CD1c-positive myeloid dendritic cell (primary cell): ENCODE measurements at regions not wholly inside any gene's neighbourhood (a gene's known extent, or its start where the extent isn't known, plus 50 kb on each side); places are given as distances from the start of the nearest gene placed in this dataset.
"Not testable (repeated sequence)": the region's sequence is repeated elsewhere in the genome, so short reads cannot be mapped to it uniquely, and the experiment has no call there.

ENCODE experiments used
- DNase-seq: peaks from one replicate; pipeline ENCODE4 v3.0.0-alpha.2; 2016; ENCODE audit errors: extremely low spot score

DNA sequence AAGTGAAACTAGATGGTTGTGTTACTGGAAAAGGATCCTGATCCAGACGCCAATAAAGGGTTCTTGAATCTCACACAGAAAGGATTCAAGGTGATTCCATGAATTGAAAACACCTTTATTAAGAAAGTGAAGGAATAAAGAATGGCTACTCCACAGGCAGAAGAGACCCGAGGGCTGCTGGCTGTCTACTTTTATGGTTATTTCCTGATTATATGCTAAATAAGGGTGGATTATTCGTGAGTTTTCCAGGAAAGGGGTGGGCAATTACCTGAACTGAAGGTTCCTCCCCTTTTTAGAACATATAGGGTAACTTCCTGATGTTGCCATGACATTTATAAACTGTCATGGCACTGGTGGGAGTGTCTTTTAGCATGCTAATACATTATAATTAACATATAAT is 50.9 kb upstream of the WARS2 start:
- DNase-seq: no peak

DNA sequence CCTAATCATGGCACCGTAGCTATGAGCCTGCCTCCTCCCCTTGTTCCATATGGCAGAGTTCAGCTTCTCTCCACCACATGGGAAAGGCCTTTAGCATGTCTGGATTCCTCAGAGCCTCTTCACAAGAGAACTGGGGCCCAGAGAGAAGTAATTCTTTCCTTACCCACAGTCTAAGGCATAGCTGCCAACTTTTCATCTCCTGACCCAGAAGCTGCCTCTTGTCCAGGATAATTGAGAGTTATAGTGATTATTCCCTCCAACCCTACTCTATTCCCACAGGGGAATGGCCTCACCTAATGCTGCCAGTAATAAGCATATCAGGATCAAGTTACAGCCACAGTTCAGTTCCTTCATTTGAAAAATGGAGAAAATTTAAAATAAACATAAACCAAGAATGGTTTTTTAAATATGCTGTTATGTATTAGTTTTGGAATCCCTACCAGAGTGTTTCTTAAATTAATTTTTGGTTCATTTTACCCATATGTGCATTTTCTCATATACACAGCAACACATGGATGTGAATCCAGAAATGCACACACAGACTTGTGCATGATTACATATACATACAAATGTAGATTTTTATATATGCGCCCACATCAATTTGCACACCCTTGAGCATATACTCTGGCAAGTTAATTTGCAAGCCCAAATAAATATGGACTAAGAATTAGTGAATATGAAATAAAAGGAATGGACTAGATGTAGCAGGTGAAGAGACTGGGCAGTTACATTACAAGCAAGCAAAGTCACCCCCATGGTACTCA is 63.9 kb upstream of the WARS2 start:
- DNase-seq: no peak

DNA sequence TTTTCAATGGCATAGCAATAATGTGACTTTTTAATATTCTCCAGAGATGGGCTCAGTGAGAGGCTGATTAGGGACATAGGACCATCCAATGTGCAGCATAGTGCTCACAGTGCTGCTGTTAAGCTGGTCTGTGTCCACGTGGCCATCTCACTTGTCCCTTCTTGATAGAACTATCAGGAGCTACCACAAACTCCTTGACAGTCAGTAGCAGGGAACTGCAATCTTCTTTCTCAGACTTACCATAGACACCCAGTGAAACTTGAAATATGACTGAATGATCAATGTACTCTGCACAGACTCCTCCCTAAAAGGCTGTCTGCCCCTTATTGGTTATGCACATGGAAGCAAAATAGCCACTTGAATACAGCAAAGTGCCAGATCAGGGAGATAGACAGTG is 64.5 kb upstream of the WARS2 start:
- no peak for DNase-seq

DNA sequence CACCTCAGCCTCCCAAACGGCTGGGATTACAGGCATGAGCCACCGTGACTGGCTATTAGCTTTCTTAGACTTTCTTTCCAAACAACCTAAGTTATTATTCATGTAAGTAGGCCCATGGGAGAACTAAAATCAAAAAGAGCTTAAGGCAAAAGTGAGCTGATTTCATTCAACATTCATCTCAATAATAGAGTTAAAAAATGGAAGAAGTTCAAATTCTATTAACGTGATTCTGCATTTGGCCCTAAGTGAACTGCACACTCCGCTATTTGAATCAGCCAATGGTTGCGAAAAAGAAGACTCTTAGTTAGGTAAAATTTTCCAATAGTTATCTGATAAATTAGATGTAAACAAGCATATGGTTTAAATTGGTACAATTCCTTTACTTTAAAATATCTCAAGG is 68.6 kb upstream of the WARS2 start:
- DNase-seq: no peak

DNA sequence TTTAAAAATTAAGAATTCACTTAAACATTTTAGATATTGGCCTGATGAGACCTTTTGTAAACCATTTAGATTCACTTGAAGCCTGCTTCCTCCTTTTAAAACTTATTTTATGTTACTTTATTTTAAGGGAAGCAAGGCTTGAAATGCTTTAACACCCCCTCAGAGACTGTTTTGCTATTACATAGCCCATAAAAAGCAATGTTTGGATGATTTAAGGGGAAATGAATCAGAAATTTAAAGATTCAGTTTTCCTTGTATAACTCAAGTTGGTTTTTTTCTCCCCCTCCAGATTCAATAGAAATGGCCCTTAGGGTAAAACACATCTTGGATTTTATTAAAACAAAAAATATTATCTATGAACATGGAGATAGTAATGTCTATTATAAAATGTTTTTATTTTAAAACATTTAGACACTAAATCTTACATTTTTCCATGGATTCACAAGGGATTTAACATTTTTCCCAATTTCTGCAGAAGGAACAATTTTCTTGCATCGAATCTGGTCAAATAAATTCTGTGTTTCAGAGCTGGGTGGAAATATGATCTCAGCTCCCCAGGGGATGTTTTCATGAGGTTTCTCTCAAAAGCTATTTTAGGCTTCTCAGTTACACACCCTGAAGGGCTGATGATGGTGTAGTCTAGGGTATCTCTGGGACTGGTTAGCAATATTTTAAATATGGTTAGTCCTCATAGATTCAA is 69.3 kb upstream of the WARS2 start:
- DNase-seq: no peak

DNA sequence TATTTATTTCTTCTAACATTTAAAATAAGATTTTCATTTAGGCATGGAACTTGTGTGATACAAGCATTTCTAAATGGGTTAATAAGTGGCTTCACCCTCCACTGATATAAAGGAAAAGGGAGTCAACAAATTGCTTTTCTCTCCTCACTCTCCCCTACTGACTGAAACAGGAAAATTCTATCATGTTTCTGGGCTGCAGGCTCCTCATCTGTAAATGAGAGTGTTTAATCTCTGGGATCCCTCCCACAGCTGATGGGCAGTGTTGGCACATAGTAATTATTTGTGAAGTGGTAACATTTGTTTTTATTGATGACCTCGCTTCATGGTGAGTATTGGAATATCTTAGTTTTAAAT is 69.8 kb upstream of the WARS2 start:
- DNase-seq: no peak

DNA sequence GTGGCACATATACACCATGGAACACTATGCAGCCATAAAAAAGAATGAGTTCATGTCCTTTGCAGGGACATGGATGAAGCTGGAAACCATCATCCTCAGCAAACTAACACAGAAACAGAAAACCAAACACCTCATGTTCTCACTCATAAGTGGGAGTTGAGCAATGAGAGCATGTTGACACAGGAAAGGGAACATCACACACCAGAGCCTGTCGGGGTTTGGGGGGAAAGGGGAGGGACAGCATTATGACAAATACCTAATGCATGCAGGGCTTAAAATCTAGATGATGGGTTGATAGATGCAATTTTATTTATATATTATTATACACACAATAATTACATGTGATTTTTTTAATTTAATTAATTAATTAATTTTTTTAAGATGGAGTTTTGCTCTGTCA is 72.8 kb upstream of the WARS2 start:
- DNase-seq: not testable (repeated sequence)

DNA sequence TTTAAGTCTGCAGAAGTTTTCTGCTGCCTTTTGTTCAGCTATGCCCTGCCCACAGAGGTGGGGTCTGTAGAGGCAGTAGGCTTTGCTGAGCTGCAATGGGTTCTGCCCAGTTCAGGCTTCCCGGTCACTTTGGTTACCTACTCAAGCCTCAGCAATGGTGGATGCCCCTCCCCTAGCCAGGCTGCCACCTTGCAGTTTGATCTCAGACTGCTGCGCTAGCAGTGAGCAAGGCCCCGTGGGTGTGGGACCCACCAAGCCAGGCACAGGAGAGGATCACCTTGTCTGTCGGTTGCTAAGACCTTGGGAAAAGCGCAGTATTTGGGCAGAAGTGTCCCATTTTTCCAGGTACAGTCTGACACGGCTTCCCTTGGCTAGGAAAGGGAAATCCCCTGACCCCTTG is 74.5 kb upstream of the WARS2 start:
- not testable (repeated sequence) for DNase-seq

DNA sequence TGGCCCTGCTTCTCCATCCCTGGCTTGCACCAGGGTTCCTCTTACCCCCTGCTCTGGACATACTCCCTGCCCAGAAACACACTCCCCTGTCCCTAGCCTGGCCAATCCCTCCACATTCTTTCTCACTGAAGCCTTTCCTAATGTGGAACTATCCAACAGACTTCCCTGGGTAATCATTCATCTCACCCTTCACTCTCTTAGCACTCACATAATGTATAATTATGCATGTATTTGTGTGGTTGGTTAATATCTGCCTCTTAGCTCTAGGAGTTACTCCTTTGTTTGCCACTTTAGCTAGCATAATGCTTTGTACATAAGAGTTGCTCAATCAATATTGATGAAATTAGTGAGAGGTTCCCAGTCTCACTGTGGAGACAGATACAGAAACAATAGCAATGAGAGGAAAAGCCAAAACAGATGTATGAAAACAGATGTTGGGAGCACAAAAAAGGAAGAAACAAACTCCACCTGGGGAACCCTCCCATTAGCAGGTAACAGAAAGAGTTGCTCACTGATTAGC is 76.9 kb upstream of the WARS2 start:
- DNase-seq: no peak

DNA sequence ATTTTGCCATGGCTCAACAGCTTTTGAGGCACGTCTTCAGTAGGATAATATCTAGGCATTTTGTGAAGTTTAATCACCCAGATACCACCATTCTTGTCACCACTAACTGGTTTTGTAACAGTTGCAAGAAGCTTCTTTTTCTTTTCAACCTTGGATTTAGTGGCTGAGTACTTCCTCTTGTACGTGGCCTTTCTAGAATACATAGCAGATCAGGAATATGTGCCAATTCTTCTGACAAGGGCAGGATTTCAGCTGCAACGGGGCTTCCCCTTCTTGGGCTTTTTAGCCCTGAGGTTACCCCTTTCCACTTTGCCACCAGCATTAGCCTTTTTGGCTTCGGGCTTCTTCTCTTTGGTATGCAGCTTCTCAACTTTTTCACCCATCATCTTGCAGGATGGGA is 79.3 kb upstream of the WARS2 start:
- no peak for DNase-seq

DNA sequence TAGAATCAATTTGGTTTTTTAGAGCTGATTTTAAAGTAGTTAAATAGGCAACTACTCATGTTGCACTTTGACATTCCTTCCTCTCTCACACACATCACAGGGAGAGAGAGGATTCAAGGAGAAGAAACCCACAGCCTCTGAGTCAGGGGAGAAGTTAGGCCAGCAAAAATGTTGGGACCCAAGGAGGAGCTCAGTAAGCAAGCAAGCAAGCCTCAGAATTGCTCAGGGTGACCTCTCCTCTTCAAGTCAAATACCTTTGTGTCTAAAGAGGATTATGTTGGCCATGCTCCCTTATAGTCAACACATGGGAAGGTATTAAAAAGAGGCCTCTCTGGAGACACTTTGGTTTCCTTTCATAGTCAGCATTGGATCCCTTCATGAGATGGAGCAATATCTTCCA is 80.5 kb upstream of the WARS2 start:
- no peak for DNase-seq

DNA sequence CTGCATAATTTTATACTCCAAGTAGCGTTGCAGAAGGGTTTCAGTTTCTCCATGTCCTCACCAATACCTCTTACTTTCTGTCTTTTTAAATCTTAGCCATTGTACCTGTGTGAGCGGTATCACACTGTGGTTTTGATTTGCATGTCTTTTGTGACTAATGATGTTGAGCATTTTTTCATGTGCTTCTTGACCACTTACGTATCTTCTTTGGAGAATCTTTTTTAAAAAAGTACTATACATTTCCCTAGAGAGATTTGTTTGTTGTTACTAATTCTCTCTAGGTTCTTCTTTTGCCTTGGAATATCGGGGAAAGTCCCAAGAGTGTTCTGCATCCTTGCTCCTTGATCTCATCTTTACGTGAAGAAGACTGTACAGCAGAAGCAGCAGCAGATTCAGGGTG is 81.8 kb upstream of the WARS2 start:
- DNase-seq: no peak

DNA sequence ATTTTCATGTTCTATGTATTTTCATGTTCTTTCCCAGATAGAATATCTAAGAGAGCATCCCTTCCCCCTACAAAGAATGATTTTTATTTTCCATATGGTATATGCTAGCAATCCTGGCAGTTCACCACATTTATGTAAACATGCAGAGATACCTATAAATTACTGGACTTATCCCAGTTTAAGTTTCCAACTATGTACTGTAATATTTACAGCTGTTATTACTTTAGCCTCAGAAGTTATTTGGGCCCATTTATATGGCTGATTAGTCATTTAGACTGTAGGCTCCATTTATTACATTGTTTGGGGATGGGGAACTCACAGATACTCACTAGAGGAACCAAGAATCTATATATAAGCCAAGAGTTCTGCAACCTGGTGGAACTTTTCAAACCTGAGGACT is 84.8 kb upstream of the WARS2 start:
- no peak for DNase-seq

DNA sequence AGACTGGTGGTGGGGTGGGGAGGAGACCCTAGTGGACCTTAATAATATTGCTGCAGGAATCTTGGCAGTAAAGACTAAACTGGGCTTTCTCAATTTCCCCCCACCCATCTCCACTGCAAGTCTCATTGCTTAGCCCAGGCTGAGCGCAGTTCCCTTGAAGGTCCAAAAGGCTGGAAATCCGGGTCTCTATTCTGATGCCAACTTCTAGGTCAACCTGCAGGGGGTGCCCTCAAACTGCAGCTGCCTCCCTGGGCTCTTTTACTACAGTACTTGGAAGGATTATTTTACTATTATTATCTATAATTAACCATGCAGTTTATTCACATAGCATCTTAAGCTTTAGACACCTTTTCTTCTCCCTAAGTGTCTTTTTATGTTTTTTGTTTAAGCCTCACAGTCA is 85.4 kb upstream of the WARS2 start:
- DNase-seq: no peak

DNA sequence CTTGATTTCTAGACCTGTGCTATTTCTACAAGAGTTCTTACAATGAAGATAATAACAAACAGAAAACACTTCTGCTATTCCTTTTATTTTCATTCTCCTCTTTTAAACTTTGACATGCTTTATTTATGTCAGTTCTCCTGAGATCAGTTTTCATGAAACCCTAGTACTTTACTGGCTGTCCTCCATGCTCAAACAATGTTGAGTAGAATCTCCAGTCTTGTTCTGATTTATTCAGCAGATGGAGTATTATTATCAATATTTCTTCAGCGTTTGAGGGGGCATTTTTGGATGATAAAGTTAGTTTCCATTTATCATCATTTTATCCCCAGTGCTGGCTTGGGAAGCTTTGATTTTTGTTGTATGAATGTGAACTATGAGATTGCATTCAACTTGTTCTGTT is 85.9 kb upstream of the WARS2 start:
- DNase-seq: no peak

DNA sequence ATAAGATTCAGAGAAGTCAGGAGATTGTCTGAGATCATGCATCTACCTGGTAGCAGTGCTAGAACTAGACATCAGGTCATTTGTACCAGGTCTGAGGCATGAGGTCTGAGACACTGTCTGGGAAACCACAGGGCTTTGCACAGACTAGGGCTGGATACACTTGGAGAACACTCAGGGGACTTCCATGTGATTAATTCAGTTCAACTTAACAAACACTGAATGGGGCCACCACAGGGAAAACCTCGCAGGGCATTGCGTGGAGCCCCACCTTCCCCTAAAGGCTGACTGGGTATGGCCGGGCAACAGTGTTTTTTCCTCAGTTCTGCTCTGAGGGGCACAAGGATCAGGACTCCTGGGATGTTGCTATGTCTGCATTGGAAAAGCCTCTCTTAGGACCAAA is 86.5 kb upstream of the WARS2 start:
- DNase-seq: no peak

DNA sequence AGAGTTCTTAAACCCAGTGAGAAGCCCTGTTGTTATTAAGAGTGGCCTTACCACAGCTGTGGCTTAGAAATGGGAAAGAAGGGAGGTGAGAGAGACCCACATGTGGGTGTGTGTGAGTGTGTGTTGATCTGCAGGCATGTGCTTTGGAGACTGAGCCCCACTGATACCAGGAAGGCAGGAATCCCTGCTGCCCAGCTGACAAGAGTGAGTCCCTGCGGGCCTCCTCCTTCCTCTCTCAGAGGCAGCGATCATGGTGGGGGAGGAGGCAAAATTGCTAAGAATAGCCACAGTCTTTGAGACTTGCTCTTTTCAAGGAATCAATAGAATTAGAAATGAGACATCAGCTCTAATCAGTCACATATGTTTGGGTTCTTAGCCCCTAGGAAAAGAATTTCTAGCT is 87.0 kb upstream of the WARS2 start:
- DNase-seq: no peak

DNA sequence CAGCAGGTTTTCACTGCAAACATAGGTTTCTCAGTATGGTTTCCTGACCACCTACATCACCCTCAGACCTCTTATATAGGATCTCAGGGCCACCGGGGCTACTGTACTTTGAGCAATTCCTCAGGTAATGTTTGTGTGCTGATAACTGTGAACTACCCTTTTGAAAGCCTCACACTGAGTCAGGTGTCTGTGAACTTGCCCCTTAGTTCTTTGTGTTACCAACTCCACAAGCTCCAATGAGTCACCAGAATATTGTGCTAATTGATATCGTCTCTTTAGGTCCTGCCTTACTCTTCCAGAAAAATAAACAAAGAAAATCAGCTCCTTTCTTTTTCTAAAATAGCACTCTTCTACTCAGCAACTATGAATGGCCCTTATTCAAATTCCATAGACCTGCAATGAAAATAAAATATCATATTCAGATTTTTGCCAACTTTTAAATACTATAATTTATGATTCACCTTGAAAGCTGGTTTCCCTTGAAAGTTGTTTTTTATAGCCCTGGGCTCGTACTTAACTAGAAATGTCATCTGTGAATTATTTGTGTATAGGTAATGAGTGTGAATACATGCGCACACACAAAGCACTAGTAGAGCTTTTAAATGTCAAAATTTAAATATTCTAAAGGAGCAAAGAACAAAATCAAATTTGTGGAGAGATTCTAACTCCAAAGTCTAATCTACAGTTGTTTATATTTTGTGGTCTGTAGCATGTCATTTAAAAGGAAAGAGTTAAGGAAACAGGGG is 88.1 kb upstream of the WARS2 start:
- DNase-seq: no peak

DNA sequence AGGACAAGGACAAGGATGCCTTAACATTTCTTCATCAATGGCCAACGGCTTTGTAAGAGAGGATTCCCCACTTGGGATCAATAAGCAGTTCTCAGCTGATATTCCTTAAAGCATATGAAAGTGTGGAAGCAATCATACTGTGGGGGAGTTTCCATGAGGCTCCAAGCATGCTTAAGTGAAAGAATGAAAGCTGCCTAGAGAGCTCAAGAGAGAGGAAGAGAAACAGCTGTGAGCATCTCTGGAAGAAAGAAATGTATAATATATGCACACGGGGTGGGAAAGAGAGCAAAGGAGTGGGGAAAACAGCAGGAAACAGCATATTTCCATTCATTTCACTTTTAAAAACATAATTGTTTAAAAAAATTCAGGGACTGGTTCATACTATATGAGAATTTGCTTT is 94.7 kb upstream of the WARS2 start:
- no peak for DNase-seq

DNA sequence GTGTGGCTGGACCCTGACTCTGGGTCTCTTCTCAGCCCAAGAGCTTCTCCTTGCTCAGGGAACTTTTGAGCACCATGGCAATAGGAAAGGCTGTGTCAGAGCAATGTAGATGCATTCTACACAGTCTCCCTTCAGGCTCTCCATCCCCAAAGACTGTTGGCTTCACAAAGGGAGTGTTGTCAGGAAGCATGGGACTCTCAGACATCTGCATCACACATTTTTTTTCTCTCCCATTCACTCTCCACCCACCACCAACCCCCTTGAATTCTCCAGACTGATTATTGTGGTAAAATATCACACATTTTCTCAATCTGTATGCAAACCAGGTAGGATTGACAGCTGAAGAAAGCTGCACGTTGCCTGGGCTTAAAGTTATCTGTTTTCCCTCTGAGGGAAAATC is 105.4 kb upstream of the WARS2 start:
- no peak for DNase-seq

DNA sequence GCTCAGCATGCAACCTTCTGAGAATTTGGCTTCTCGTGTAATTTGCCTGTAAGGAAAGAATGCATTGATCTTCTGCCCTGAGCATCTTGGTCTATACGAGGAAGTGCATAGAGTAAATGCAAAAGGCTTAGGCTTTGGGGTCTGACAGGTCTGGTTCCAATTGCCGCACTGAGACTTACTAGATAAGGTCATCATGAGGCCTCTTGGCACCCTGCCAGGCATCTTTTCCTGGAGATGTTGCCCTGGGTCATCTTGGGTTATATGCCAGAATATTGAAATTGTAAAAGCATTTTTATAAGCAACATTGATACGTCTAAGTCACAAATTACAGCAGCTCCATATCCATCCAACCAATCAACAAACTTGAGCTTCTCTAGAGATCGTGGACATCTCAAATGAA is 108.8 kb upstream of the WARS2 start:
- no peak for DNase-seq

DNA sequence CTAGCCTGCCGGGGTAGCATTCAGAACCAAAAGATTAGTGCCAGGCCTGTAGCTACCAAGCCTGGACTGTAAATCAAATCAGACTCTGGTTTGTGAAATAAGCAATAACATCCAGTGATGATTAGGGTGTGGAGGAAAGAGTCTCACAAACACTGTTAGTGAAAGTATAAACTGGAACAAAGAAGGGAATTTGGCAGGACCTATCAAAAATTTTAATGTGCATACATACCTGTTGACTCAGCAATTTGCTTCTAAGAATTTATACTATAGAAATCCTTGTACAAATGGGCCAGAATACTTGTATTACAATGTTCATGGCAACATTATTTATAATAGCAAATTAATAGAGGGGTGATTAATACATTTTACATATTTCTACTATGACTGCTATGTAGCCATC is 109.8 kb upstream of the WARS2 start:
- no peak for DNase-seq

DNA sequence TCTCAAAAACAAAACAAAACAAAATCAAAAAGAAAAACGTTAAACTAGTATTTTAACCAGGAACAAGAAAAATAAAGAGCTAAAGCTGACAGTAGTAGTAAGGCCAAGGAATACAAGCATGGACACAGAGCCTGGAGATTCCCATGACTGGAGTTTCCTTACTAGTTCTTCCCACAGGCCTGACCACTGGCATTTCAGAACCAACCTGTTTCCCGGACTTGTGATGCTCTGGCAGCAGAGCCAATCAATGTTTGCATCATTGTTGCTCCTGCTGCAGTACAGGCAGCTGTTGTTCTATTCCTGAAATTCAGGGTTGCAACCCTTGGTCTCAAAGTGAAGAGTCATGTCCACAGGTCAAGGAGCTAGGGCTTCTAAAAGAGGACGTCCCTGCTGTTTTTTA is 111.3 kb upstream of the WARS2 start:
- DNase-seq: no peak
